ENCODE measurements at regions not wholly inside any gene's neighbourhood (a gene's known extent, or its start where the extent isn't known, plus 50 kb on each side); places are given as distances from the start of the nearest gene placed in this dataset.

- Histone ChIP-seq H3K9ac (ENCODE audit: low read depth, low read length) (no peak overlapping the region), H3K4me3 (ENCODE audit: low read length) (no peak overlapping the region), H3K36me3 (ENCODE audit: insufficient read depth, low read depth, low read length) (no peaks in the 10 kb centered on the region), H3K27ac (ENCODE audit: low read length) (no peak overlapping the region), H3K9me3 (ENCODE audit: insufficient read depth, low read depth, low read length) (no peaks in the 10 kb centered on the region), H3K27me3 (ENCODE audit: insufficient read depth, low read length) (no peaks in the 10 kb centered on the region), H3K4me1 (ENCODE audit: insufficient read depth, low read length) (no peaks in the 10 kb centered on the region)
These were observed 78.1 kb downstream of the ASB9 start for GRCh38 chrX:15191830-15192229.

GRCh38 chrX:15188039-15188438 lies 81.8 kb downstream of the ASB9 start:
- Histone ChIP-seq H3K9me3 (ENCODE audit: insufficient read depth, low read depth, low read length) (no peaks in the 10 kb centered on the region), H3K4me1 (ENCODE audit: insufficient read depth, low read length) (no peaks in the 10 kb centered on the region), H3K27ac (ENCODE audit: low read length) (no peak overlapping the region), H3K4me3 (ENCODE audit: low read length) (no peak overlapping the region), H3K9ac (ENCODE audit: low read depth, low read length) (no peak overlapping the region), H3K36me3 (ENCODE audit: insufficient read depth, low read depth, low read length) (no peaks in the 10 kb centered on the region), H3K27me3 (ENCODE audit: insufficient read depth, low read length) (no peaks in the 10 kb centered on the region)

GRCh38 chrX:15177316-15177715 lies 92.6 kb downstream of the ASB9 start:
- H3K9ac ChIP-seq (ENCODE audit: low read depth, low read length), result no peak overlapping the region
- no peak overlapping the region for H3K27ac ChIP-seq (ENCODE audit: low read length)
- H3K4me3 ChIP-seq (ENCODE audit: low read length), result no peak overlapping the region
- no peaks in the 10 kb centered on the region for H3K36me3 ChIP-seq (ENCODE audit: insufficient read depth, low read depth, low read length)
- H3K27me3 ChIP-seq (ENCODE audit: insufficient read depth, low read length), result no peaks in the 10 kb centered on the region
- H3K9me3 ChIP-seq (ENCODE audit: insufficient read depth, low read depth, low read length), result no peaks in the 10 kb centered on the region
- no peaks in the 10 kb centered on the region for H3K4me1 ChIP-seq (ENCODE audit: insufficient read depth, low read length)

- no peaks in the 10 kb centered on the region for H3K4me1 ChIP-seq (ENCODE audit: insufficient read depth, low read length)
These were observed 96.5 kb downstream of the ASB9 start for GRCh38 chrX:15173411-15173810.

GRCh38 chrX:15170927-15171326 lies 99.0 kb downstream of the ASB9 start:
- Histone ChIP-seq H3K36me3 (ENCODE audit: insufficient read depth, low read depth, low read length) (no peaks in the 10 kb centered on the region), H3K4me1 (ENCODE audit: insufficient read depth, low read length) (no peaks in the 10 kb centered on the region), H3K9ac (ENCODE audit: low read depth, low read length) (no peak overlapping the region), H3K27ac (ENCODE audit: low read length) (no peak overlapping the region), H3K27me3 (ENCODE audit: insufficient read depth, low read length) (no peaks in the 10 kb centered on the region), H3K9me3 (ENCODE audit: insufficient read depth, low read depth, low read length) (no peaks in the 10 kb centered on the region), H3K4me3 (ENCODE audit: low read length) (no peak overlapping the region)

More at GRCh38 chrX:15173411-15173810, 96.5 kb downstream of the ASB9 start:
- Histone ChIP-seq H3K9me3 (ENCODE audit: insufficient read depth, low read depth, low read length) (no peaks in the 10 kb centered on the region), H3K4me3 (ENCODE audit: low read length) (no peak overlapping the region), H3K27ac (ENCODE audit: low read length) (no peak overlapping the region), H3K36me3 (ENCODE audit: insufficient read depth, low read depth, low read length) (no peaks in the 10 kb centered on the region), H3K27me3 (ENCODE audit: insufficient read depth, low read length) (no peaks in the 10 kb centered on the region), H3K9ac (ENCODE audit: low read depth, low read length) (no peak overlapping the region)

GRCh38 chrX:15167826-15168225 lies 102.1 kb downstream of the ASB9 start:
- Histone ChIP-seq H3K27me3 (ENCODE audit: insufficient read depth, low read length) (no peaks in the 10 kb centered on the region), H3K9me3 (ENCODE audit: insufficient read depth, low read depth, low read length) (no peaks in the 10 kb centered on the region), H3K4me1 (ENCODE audit: insufficient read depth, low read length) (no peaks in the 10 kb centered on the region), H3K9ac (ENCODE audit: low read depth, low read length) (no peak overlapping the region), H3K4me3 (ENCODE audit: low read length) (no peak overlapping the region), H3K27ac (ENCODE audit: low read length) (no peak overlapping the region), H3K36me3 (ENCODE audit: insufficient read depth, low read depth, low read length) (no peaks in the 10 kb centered on the region)

GRCh38 chrX:15165832-15166231 lies 104.1 kb downstream of the ASB9 start:
- no peaks in the 10 kb centered on the region for H3K36me3 ChIP-seq (ENCODE audit: insufficient read depth, low read depth, low read length)
- H3K4me3 ChIP-seq (ENCODE audit: low read length), result no peak overlapping the region
- no peak overlapping the region for H3K27ac ChIP-seq (ENCODE audit: low read length)
- no peaks in the 10 kb centered on the region for H3K27me3 ChIP-seq (ENCODE audit: insufficient read depth, low read length)
- H3K9me3 ChIP-seq (ENCODE audit: insufficient read depth, low read depth, low read length), result no peaks in the 10 kb centered on the region
- H3K4me1 ChIP-seq (ENCODE audit: insufficient read depth, low read length), result no peaks in the 10 kb centered on the region
- no peak overlapping the region for H3K9ac ChIP-seq (ENCODE audit: low read depth, low read length)

- Histone ChIP-seq H3K27ac (ENCODE audit: low read length) (no peak overlapping the region), H3K4me3 (ENCODE audit: low read length) (no peak overlapping the region), H3K36me3 (ENCODE audit: insufficient read depth, low read depth, low read length) (no peaks in the 10 kb centered on the region), H3K4me1 (ENCODE audit: insufficient read depth, low read length) (no peaks in the 10 kb centered on the region), H3K9ac (ENCODE audit: low read depth, low read length) (no peak overlapping the region), H3K9me3 (ENCODE audit: insufficient read depth, low read depth, low read length) (no peaks in the 10 kb centered on the region), H3K27me3 (ENCODE audit: insufficient read depth, low read length) (no peaks in the 10 kb centered on the region)
These were observed 106.8 kb downstream of the ASB9 start for GRCh38 chrX:15163131-15163530.

GRCh38 chrX:15160558-15161095 lies 109.3 kb downstream of the ASB9 start:
- no peaks in the 10 kb centered on the region for H3K9me3 ChIP-seq (ENCODE audit: insufficient read depth, low read depth, low read length)
- no peak overlapping the region for H3K9ac ChIP-seq (ENCODE audit: low read depth, low read length)
- no peak overlapping the region for H3K27ac ChIP-seq (ENCODE audit: low read length)
- H3K4me3 ChIP-seq (ENCODE audit: low read length), result no peak overlapping the region
- no peaks in the 10 kb centered on the region for H3K36me3 ChIP-seq (ENCODE audit: insufficient read depth, low read depth, low read length)
- H3K27me3 ChIP-seq (ENCODE audit: insufficient read depth, low read length), result no peaks in the 10 kb centered on the region
- H3K4me1 ChIP-seq (ENCODE audit: insufficient read depth, low read length), result no peaks in the 10 kb centered on the region

- Histone ChIP-seq H3K4me1 (ENCODE audit: insufficient read depth, low read length) (no peaks in the 10 kb centered on the region), H3K9me3 (ENCODE audit: insufficient read depth, low read depth, low read length) (no peaks in the 10 kb centered on the region), H3K9ac (ENCODE audit: low read depth, low read length) (no peak overlapping the region), H3K27me3 (ENCODE audit: insufficient read depth, low read length) (no peaks in the 10 kb centered on the region), H3K4me3 (ENCODE audit: low read length) (no peak overlapping the region), H3K36me3 (ENCODE audit: insufficient read depth, low read depth, low read length) (no peaks in the 10 kb centered on the region), H3K27ac (ENCODE audit: low read length) (no peak overlapping the region)
These were observed 111.0 kb downstream of the ASB9 start for GRCh38 chrX:15158736-15159406.

GRCh38 chrX:15158350-15158735 lies 111.5 kb downstream of the ASB9 start:
- Histone ChIP-seq H3K27me3 (ENCODE audit: insufficient read depth, low read length) (no peaks in the 10 kb centered on the region), H3K4me1 (ENCODE audit: insufficient read depth, low read length) (no peaks in the 10 kb centered on the region), H3K4me3 (ENCODE audit: low read length) (no peak overlapping the region), H3K9ac (ENCODE audit: low read depth, low read length) (no peak overlapping the region), H3K36me3 (ENCODE audit: insufficient read depth, low read depth, low read length) (no peaks in the 10 kb centered on the region), H3K27ac (ENCODE audit: low read length) (no peak overlapping the region), H3K9me3 (ENCODE audit: insufficient read depth, low read depth, low read length) (no peaks in the 10 kb centered on the region)

- H3K4me3 ChIP-seq (ENCODE audit: low read length), result no peak overlapping the region
These were observed 112.3 kb downstream of the ASB9 start for GRCh38 chrX:15157624-15158023.

More at GRCh38 chrX:15157624-15158023, 112.3 kb downstream of the ASB9 start:
- Histone ChIP-seq H3K36me3 (ENCODE audit: insufficient read depth, low read depth, low read length) (no peaks in the 10 kb centered on the region), H3K27ac (ENCODE audit: low read length) (no peak overlapping the region), H3K4me1 (ENCODE audit: insufficient read depth, low read length) (no peaks in the 10 kb centered on the region), H3K9ac (ENCODE audit: low read depth, low read length) (no peak overlapping the region), H3K27me3 (ENCODE audit: insufficient read depth, low read length) (no peaks in the 10 kb centered on the region), H3K9me3 (ENCODE audit: insufficient read depth, low read depth, low read length) (no peaks in the 10 kb centered on the region)

Data from iPS-20b (cell line).